CD4-positive, alpha-beta T cell treated with Interleukin-15 for 4 hours (primary cell): ENCODE measurements at regions not wholly inside any gene's neighbourhood (a gene's known extent, or its start where the extent isn't known, plus 50 kb on each side); places are given as distances from the start of the nearest gene placed in this dataset.
"Not testable (repeated sequence)": the region's sequence is repeated elsewhere in the genome, so short reads cannot be mapped to it uniquely, and the experiment has no call there.

Experiments used
- DNase-seq: peaks from one replicate; pipeline ENCODE4 v3.0.0-alpha.2; 2020; ENCODE audit warnings: low spot score

DNA sequence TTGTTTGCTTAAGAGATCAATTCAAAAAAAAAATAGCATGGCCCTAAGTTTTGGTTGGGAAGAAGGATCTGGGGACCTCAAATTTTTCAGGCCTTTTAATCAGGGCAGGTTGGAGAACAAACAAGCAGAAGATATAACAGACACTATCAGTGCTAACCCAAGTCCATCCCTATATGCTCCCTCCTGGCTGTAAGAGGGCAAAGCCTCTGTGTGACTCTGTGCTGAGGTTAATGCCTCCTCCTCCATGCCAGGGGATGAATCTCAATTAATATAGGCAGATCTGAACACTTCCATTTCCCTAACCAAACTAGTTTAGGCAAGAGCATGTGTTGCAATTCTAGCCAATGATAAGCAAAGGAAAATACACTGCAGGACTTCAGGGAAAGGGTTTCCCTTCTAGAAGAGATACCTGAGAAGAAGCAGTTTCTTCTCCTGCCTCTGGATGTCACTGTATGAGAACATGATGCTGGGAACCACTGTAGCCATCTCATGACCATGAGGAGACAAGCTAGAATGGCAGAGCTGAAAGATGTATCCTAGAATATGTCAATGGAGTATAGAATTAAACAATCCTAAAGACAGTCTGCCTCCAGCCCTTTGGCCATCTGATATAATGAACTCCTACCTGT lies 76.0 kb downstream of the CHD9NB start:
- peak; percentile 4 for DNase-seq

DNA sequence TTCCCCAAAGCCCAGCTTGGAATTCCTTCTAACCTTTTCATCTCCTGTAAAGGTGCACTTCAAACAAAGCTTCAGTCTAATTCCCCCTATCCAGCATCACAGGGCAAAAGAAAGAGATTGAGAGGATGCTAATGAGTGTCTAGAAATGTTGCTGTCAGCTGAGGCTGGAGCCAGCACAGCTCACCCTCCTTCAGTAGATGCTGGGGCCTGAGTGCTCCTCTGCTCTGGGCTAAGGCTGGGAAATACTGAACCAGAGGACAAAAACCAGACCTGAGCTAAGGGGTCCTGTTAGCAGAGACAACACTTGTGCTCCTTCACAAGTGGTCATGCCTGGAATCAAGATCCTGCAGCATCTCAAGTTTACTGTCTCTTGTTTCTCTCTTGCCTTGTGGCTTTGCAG lies 85.0 kb downstream of the CHD9NB start:
- no peak for DNase-seq

DNA sequence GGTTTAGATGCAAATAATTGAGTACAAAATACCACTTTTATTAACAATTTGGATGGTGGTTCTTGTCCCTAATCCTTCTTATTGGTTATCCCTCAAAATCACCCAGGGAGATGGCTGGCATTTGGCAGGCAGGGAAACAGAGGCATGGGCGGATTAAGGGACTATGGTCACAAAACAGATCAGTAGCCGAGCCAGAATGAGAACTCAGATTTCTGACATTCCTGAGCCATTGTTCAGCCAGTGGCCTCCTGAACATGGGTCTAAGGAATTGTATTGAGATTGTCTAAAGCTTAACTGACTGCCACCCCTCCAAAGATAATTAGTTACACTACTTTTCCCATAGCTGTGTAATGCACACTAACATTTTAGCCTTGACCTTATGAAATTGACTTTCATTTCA lies 88.4 kb downstream of the CHD9NB start:
- no peak for DNase-seq

GRCh38 chr16:52963855-52964242 lies 88.8 kb downstream of the CHD9NB start:
- no peak for DNase-seq

GRCh38 chr16:52963212-52963854 lies 89.4 kb downstream of the CHD9NB start:
- DNase-seq = no peak

- DNase-seq = no peak
These were observed 93.7 kb downstream of the CHD9NB start for GRCh38 chr16:52958951-52959350.

DNA sequence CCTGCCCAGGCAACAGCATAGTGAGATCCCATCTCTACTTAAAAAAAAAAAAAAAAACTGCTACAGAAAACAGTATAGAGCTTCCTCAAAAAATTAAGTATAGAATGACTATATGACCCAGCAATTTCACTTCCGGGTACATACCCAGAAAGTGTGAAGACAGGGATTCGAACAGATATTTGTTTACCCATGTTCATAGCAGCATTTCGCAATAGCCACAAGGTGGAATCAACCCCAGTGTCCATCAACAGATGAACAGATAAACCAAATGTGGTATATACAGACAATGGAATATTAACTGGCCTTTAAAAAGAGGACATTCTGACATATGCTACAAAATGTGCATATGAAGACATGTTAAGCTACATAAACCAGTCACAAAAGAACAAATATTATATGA lies 95.5 kb downstream of the CHD9NB start:
- no peak for DNase-seq

DNA sequence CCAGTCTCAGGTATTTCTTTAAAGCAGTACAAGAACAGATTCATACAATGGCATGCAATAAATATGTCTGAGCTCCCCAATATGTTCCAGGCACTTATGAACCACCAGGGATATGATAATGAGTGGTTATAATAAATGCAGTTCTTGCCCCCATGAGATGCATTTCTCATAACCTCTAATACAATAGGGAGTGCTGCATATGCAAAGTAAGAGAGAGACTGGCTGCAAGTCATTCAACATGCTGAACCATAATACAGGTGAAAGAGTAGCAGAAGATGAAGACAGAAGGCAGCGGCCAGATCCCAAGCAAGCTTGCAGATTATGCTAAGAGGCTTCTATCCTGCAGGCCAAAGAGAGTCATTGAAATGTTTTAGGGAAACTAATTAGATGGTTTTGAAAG lies 96.7 kb downstream of the CHD9NB start:
- no peak for DNase-seq

DNA sequence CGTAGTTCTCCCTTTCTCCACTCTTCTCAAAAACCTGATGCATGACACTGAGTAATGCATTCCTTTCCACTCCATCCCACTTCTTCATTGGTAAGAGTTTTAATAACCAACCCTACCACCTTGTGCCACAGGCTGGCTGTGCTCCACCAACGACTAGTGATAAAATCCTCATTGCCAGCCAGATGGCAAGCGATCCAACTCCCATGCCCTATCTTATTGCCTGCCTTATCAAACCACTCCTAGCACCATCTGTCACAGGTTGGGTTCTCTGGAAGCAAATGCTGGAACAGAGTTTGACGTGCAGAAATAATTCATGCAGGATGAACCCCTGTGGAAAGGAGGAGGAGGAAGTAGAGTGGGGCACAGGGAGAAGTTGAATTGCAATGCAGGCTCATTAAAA lies 99.5 kb downstream of the CHD9NB start:
- DNase-seq = no peak

DNA sequence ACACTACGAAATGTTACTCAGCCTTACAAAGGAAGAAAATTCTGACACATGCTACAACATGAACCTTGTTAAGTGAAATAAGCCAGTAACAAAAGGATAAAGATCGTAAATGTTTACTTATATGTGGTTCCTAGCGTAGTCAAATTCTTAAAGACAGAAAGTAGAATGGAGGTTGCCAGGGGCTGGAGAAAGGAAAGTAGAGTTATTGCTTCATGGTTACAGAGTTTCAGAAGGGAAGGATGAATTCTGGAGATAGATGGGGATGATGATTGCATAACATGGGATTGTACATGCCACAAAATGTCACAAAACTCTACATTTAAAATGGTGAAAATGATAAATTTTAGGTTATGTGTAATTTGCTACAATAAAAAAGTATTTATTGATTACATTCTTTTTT lies 103.8 kb downstream of the CHD9NB start:
- no peak for DNase-seq

DNA sequence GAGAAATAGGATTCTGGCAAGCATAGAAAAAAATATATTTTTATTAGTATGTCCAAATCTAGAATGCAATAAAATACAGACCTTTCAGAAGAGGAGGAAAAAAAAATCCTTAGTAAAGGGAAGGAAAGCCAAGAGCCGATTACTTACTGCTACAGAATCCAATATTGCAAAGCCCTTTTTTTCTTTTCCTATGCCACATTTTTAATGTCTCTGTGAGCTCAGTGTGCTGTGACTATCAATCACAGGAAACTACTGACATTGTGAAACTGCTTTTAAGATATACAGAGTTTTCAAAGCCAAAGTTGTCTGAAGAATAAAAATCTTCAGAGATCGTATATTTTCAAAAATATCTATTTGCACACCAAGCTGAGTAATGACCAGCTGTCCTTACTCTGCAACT lies 120.4 kb downstream of the CHD9NB start:
- no peak for DNase-seq

- DNase-seq = no peak
These were observed 123.0 kb downstream of the CHD9NB start for GRCh38 chr16:52929478-52930400.

GRCh38 chr16:52928955-52929354 lies 123.7 kb downstream of the CHD9NB start:
- DNase-seq = no peak

- DNase-seq = no peak
These were observed 127.6 kb downstream of the CHD9NB start for GRCh38 chr16:52925143-52925542.

DNA sequence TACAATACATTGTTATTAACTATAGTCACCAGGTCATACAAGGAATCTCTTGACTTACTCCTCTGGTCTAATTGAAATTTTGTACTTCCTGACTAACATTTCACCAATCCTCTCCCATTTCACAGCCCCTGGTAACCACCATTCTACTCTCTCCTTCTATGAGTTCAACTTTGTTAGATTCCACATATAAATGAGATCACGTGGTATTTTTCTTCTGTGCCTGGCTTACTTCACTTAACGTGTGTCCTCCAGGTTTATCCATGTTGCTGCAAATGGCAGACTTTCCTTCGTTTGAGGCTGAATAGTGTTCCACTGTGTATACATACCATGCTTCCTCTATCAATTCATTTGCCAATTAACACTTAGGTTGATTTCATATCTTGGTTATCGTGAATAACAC lies 128.5 kb downstream of the CHD9NB start:
- no peak for DNase-seq

- no peak for DNase-seq
These were observed 131.6 kb downstream of the CHD9NB start for GRCh38 chr16:52921104-52921503.

DNA sequence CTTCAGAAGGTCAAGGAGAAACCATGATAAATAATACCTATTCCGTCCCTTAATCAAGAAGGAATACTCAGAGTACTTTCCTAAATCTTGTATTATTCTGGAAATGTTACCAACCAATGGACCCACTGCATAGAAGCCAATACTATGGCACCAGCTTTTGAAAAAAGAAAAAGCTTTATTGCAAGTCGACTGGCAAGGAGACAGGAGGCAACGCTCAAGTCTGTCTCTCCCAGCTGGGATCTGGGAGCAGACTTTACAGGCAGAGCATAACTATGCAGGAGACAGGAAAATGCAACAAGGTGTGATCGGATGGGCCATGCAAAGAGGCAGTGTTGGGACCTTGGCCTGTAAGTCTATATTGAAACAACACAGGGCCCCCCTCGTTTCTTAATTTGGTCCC lies 132.4 kb downstream of the CHD9NB start:
- no peak for DNase-seq

- no peak for DNase-seq
These were observed 138.3 kb downstream of the CHD9NB start for GRCh38 chr16:52914428-52914827.

- DNase-seq = no peak
These were observed 140.0 kb downstream of the CHD9NB start for GRCh38 chr16:52912565-52913173.

DNA sequence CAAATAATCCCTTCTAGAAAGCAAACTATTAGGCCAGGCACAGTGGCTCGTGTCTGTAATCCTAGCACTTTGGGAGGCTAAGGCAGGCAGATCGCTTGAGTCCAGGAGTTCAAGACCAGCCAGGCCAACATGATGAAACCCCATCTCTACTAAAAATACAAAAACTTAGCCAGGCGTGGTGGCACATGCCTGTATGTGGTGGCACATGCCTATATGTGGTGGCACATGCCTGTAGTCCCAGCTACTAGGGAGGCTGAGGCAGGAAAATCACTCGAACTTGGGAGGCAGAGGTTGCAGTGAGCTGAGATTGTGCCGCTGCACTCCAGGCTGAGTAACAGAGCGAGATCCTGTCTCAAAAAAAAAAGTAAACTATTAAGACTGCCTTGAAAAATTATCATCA lies 144.6 kb downstream of the CHD9NB start:
- DNase-seq = not testable (repeated sequence)

DNA sequence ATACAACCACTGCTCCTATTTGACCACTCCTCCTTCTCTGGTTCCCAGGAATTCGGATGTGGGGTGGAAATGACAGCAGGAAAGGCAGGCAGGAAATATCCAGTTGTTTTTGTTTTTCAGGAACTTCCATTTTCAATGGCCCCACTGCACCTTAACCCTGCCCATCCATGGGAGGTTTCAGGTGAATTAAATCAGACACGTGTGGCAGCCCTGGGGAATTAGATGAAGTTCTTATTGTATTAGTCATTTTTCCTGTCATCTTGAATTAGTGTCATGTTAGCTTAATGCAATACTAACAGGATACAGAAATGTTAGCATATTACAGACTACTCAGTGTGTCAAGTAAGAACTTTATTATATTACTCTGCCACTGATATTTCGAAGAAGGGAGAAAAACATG lies 146.4 kb downstream of the CHD9NB start:
- DNase-seq = no peak

- DNase-seq = no peak
These were observed 156.1 kb downstream of the CHD9NB start for GRCh38 chr16:52896478-52897164.
